ENCODE measurements at regions not wholly inside any gene's neighbourhood (a gene's known extent, or its start where the extent isn't known, plus 50 kb on each side); places are given as distances from the start of the nearest gene placed in this dataset.

DNA sequence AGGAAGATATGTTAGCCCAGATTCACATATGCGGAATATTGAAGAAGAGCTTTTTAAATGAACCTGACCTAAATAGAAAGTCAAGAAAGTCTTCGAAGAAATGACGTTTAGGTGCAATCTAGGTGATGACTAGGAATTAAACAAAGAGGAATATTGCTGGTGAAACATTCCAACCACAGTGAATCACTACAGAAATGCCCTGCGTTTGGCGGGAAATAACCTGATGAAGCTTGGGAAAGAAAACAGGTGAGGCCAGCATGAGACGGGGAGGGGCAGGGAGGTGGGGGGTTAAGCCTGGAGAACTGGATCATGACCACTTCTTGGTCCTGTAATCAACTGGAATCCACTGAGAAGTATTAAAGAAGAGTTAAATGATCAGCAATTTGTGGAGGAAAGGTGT, 299.4 kb upstream of the VSTM2A start:
- Histone ChIP-seq H3K4me1 (replicated peaks in 1 of 4; ENCODE audit: control insufficient read depth in 3 of 4, insufficient read depth in 4 of 4, low read length in 3 of 4) (no peaks in the 10 kb centered on the region), H2BK5ac (ENCODE audit: low read depth, low read length) (no peak overlapping the region), H3K79me2 (ENCODE audit: control insufficient read depth in 1 of 2, insufficient read depth in 2 of 2, low read length in 2 of 2) (no peaks in the 10 kb centered on the region), H3K9ac (replicated peaks in 1 of 4; ENCODE audit: extremely low read depth in 1 of 4, low read depth in 3 of 4, low read length in 3 of 4) (no peak overlapping the region), H3K27ac (ENCODE audit: low read depth, low read length) (no peak overlapping the region), H3K9me3 (ENCODE audit: insufficient read depth in 2 of 2, low read depth in 1 of 2, low read length in 1 of 2) (no peaks in the 10 kb centered on the region), H3K56ac (replicated peaks; ENCODE audit: insufficient read length, low read depth, low read length) (no peak overlapping the region), H3K14ac (ENCODE audit: insufficient read length) (no peak overlapping the region), H3K18ac (ENCODE audit: extremely low read depth, low read length) (no peak overlapping the region), H4K8ac (ENCODE audit: extremely low read depth, insufficient read depth, low read length) (no peak overlapping the region), H4K91ac (replicated peaks; ENCODE audit: insufficient read length, low read length) (no peak overlapping the region), H2AK5ac (ENCODE audit: low read depth, low read length) (no peak overlapping the region), H3K23ac (ENCODE audit: insufficient read length) (no peak overlapping the region), H2BK12ac (ENCODE audit: low read depth, low read length) (no peak overlapping the region), H3K4me2 (ENCODE audit: insufficient read depth in 1 of 2, low read depth in 2 of 2, low read length in 2 of 2) (no peak overlapping the region), H3K79me1 (ENCODE audit: low read depth, low read length) (no peaks in the 10 kb centered on the region), H3K4me3 (ENCODE audit: extremely low read depth in 1 of 4, insufficient read depth in 2 of 4, low read depth in 3 of 4, low read length in 4 of 4) (no peak overlapping the region), H3K4ac (replicated peaks; ENCODE audit: insufficient read length, low read depth, low read length) (no peak overlapping the region), H3K23me2 (ENCODE audit: low read depth, low read length) (no peaks in the 10 kb centered on the region), H2AFZ (ENCODE audit: low read length) (no peak overlapping the region), H2BK15ac (ENCODE audit: low read length) (no peak overlapping the region), H2BK120ac (replicated peaks; ENCODE audit: low read depth, low read length) (no peak overlapping the region), H4K20me1 (replicated peaks in 1 of 2; ENCODE audit: control insufficient read depth in 1 of 2, insufficient read depth in 2 of 2, low read length in 2 of 2) (no peaks in the 10 kb centered on the region), H3K36me3 (ENCODE audit: control insufficient read depth in 2 of 4, insufficient read depth in 4 of 4, low read length in 3 of 4) (no peaks in the 10 kb centered on the region), H4K5ac (ENCODE audit: insufficient read length, low read depth, low read length) (no peak overlapping the region), H2BK20ac (ENCODE audit: low read length) (no peak overlapping the region), H3K27me3 (replicated peaks in 1 of 4; ENCODE audit: control insufficient read depth in 3 of 4, extremely low read depth in 1 of 4, insufficient read depth in 3 of 4, low read length in 3 of 4) (no peaks in the 10 kb centered on the region; a peak in 1 of 7 replicates)
- no peak for FAIRE-seq
- POLR2A ChIA-PET (ENCODE audit: partially characterized antibody): no interaction called here
- TF ChIP-seq KDM5A (IDR thresholded peaks at IDR 0.05; ENCODE audit: low read length): no peak
- TF ChIP-seq EGR1 (IDR thresholded peaks at IDR 0.05; ENCODE audit: borderline replicate concordance, low read depth, low read length): no peak
- no peak for TF ChIP-seq TEAD4 (IDR thresholded peaks at IDR 0.05; ENCODE audit: low read depth, low read length)
- WGBS, 2 experiments (ENCODE audit: extremely low coverage in 1 of 2, insufficient coverage in 1 of 2, insufficient read length in 1 of 2, insufficient replicate concordance in 2 of 2, low coverage in 1 of 2, low lambda C conversion rate in 2 of 2, missing lambda C conversion rate in 1 of 2): 96% methylated on average over 6 of the region's 6 CpGs; no CpG with 5 or more reads in 1 of the 2 experiments
- CTCF ChIA-PET (ENCODE audit: partially characterized antibody): no interaction called here
- no peak for DNase-seq (ENCODE audit: low read depth in 1 of 2, low spot score in 2 of 2)

Data from H1 (cell line).